GM23338 (cell line): ENCODE measurements at regions not wholly inside any gene's neighbourhood (a gene's known extent, or its start where the extent isn't known, plus 50 kb on each side); places are given as distances from the start of the nearest gene placed in this dataset.

Experiments used
- ATAC-seq: fragments of 200-7000 bp; cut with Tn5 transposase; 3 replicates; pipeline ENCODE4 v1.9.1; 2020
- DNase-seq: peaks from one replicate; pipeline ENCODE4 v3.0.0-alpha.2; 2015; ENCODE audit warnings: low spot score
- H2AFZ ChIP-seq: fragments of 200-600 bp; sonication (generic); 2 replicates; pipeline ENCODE4 v1.8.0; 2016; ENCODE audit warnings: antibody characterized with exemption, mild to moderate bottlenecking, moderate library complexity
- H3F3A ChIP-seq: fragments of 200-600 bp; sonication (generic); replicated peaks from 2 replicates; pipeline ENCODE4 v1.8.0; 2017; ENCODE audit warnings: antibody characterized with exemption, mixed run types, low read depth
- H3K27ac ChIP-seq: fragments of 200-600 bp; sonication (generic); 2 replicates; pipeline ENCODE4 v1.6.1; 2016; ENCODE audit warnings: low read depth
- H3K27me3 ChIP-seq: fragments of 200-600 bp; sonication (generic); 2 replicates; pipeline ENCODE4 v1.8.0; 2016; ENCODE audit warnings: mild to moderate bottlenecking, mixed run types, moderate library complexity; ENCODE audit not compliant: insufficient read depth
- H3K36me3 ChIP-seq: fragments of 200-600 bp; sonication (generic); 2 replicates; pipeline ENCODE4 v1.8.0; 2016; ENCODE audit warnings: mild to moderate bottlenecking; ENCODE audit not compliant: insufficient read depth
- H3K4me1 ChIP-seq: fragments of 200-600 bp; sonication (generic); 2 replicates; pipeline ENCODE4 v1.8.0; 2016; ENCODE audit warnings: mild to moderate bottlenecking, moderate library complexity; ENCODE audit not compliant: insufficient read depth
- H3K4me2 ChIP-seq: fragments of 200-600 bp; sonication (generic); 2 replicates; pipeline ENCODE4 v1.7.1; 2017; ENCODE audit warnings: mixed run types
- H3K4me3 ChIP-seq: fragments of 200-600 bp; sonication (generic); 2 replicates; pipeline ENCODE4 v1.6.1; 2016; ENCODE audit warnings: mixed run types
- H3K79me2 ChIP-seq: fragments of 200-600 bp; sonication (generic); replicated peaks from 2 replicates; pipeline ENCODE4 v1.8.0; 2017; ENCODE audit warnings: mild to moderate bottlenecking; ENCODE audit not compliant: insufficient read depth
- H3K9me2 ChIP-seq: fragments of 200-600 bp; sonication (generic); 2 replicates; pipeline ENCODE4 v1.8.0; 2017; ENCODE audit not compliant: insufficient read depth
- H4K20me1 ChIP-seq: fragments of 200-600 bp; sonication (generic); replicated peaks from 2 replicates; pipeline ENCODE4 v1.8.0; 2017; ENCODE audit warnings: mild to moderate bottlenecking; ENCODE audit not compliant: insufficient read depth
- H3K27ac Mint-ChIP-seq: 2 replicates; pipeline ENCODE4 v1.8.0; 2020; ENCODE audit warnings: inconsistent platforms, mild to moderate bottlenecking, moderate library complexity, mixed read lengths
- H3K27me3 Mint-ChIP-seq: 3 replicates; pipeline ENCODE4 v1.8.0; 2022; ENCODE audit warnings: low read depth, mild to moderate bottlenecking, moderate library complexity, mixed read lengths, inconsistent platforms; ENCODE audit not compliant: insufficient read depth, poor library complexity
- H3K36me3 Mint-ChIP-seq: 3 replicates; pipeline ENCODE4 v1.8.0; 2021; ENCODE audit warnings: low read depth, mild to moderate bottlenecking, inconsistent platforms, moderate library complexity, mixed read lengths
- H3K4me1 Mint-ChIP-seq: 3 replicates; pipeline ENCODE4 v1.8.0; 2020; ENCODE audit warnings: mild to moderate bottlenecking, inconsistent platforms, mixed read lengths
- H3K4me3 Mint-ChIP-seq: 3 replicates; pipeline ENCODE4 v1.8.0; 2021; ENCODE audit warnings: moderate library complexity, mild to moderate bottlenecking, inconsistent platforms, mixed read lengths
- H3K9me3 Mint-ChIP-seq: 3 replicates; pipeline ENCODE4 v1.8.0; 2020; ENCODE audit warnings: moderate library complexity, mild to moderate bottlenecking, inconsistent platforms, mixed read lengths
- CREB1 ChIP-seq: fragments of 250-450 bp; sonication (Bioruptor Pico); IDR thresholded peaks from 2 replicates; pipeline ENCODE4 v1.5.0; 2020; ENCODE audit warnings: low read depth, mild to moderate bottlenecking, moderate library complexity
- CTCF ChIP-seq, 2 experiments: fragments of 200-600 bp in 1 of 2; sonication (generic) in 1 of 2; conservative IDR thresholded peaks; 2 replicates each; pipeline versions ENCODE4 v1.5.1 to v1.6.1; 2016 to 2017; ENCODE audit warnings: antibody characterized with exemption in 2 of 2, low read depth in 2 of 2, mild to moderate bottlenecking in 2 of 2, moderate library complexity in 1 of 2
- ETS1 ChIP-seq: IDR thresholded peaks from 2 replicates; pipeline ENCODE4 v1.6.1; 2016; ENCODE audit warnings: antibody characterized with exemption
- EZH2 ChIP-seq: fragments of 200-600 bp; sonication (generic); IDR thresholded peaks from one replicate; pipeline ENCODE4 v1.8.0; 2017; ENCODE audit warnings: antibody characterized with exemption, mild to moderate bottlenecking, low read depth; ENCODE audit not compliant: unreplicated experiment
- EZH2phosphoT487 ChIP-seq: fragments of 200-600 bp; sonication (generic); IDR thresholded peaks from one replicate; pipeline ENCODE4 v1.8.1; 2018; ENCODE audit warnings: antibody characterized with exemption; ENCODE audit not compliant: unreplicated experiment
- NANOG ChIP-seq: IDR thresholded peaks from 2 replicates; pipeline ENCODE4 v1.6.1; 2016; ENCODE audit warnings: antibody characterized with exemption, borderline replicate concordance
- POLR2AphosphoS5 ChIP-seq: IDR thresholded peaks from 2 replicates; pipeline ENCODE4 v1.6.1; 2016; ENCODE audit warnings: antibody characterized with exemption, low read depth
- STAT1 ChIP-seq: IDR thresholded peaks from one replicate; pipeline ENCODE4 v1.6.1; 2016; ENCODE audit warnings: antibody characterized with exemption; ENCODE audit not compliant: unreplicated experiment
- ZNF114 ChIP-seq: fragments of 250-450 bp; sonication (Bioruptor Pico); IDR thresholded peaks from 2 replicates; pipeline ENCODE4 v1.5.0; 2020; ENCODE audit warnings: mild to moderate bottlenecking, moderate library complexity
- ZNF331 ChIP-seq: fragments of 250-450 bp; sonication (Bioruptor Pico); IDR thresholded peaks from 2 replicates; pipeline ENCODE4 v1.5.0; 2020; ENCODE audit warnings: low read depth, mild to moderate bottlenecking, moderate library complexity
- ZNF462 ChIP-seq: fragments of 250-450 bp; sonication (Bioruptor Pico); IDR thresholded peaks from 2 replicates; pipeline ENCODE4 v1.5.0; 2020; ENCODE audit warnings: mild to moderate bottlenecking, moderate library complexity

- no peak overlapping the region for H3K4me3 Mint-ChIP-seq
- no peak overlapping the region for H3K4me2 ChIP-seq
- no peaks in the 10 kb centered on the region for H3F3A ChIP-seq
- H3K27ac ChIP-seq: no peak overlapping the region
- peaks cover 1% of the 10 kb centered on the region for H3K27me3 Mint-ChIP-seq
- H3K9me2 ChIP-seq: no peaks in the 10 kb centered on the region
- no peaks in the 10 kb centered on the region for H3K4me1 ChIP-seq
- no peak overlapping the region for H3K27ac Mint-ChIP-seq
- TF ChIP-seq CTCF (conservative IDR thresholded peaks at IDR 0.05; ENCODE audit: low read depth in 2 of 2): no peak
- TF ChIP-seq STAT1: no peak
- no peak for TF ChIP-seq EZH2phosphoT487
- DNase-seq (no peak), ATAC-seq (no peak)
- no peak overlapping the region for H2AFZ ChIP-seq
- no peaks in the 10 kb centered on the region for H3K9me3 Mint-ChIP-seq
- H3K36me3 Mint-ChIP-seq: no peaks in the 10 kb centered on the region
- H3K79me2 ChIP-seq: no peaks in the 10 kb centered on the region
- no peaks in the 10 kb centered on the region for H4K20me1 ChIP-seq
- H3K4me3 ChIP-seq: no peak overlapping the region
- no peaks in the 10 kb centered on the region for H3K27me3 ChIP-seq
- H3K4me1 Mint-ChIP-seq: no peaks in the 10 kb centered on the region
- H3K36me3 ChIP-seq: no peaks in the 10 kb centered on the region
These were observed 229.2 kb upstream of the CHRNA7 start for GRCh38 chr15:31801152-31801551.

- no peak overlapping the region for H3K4me3 ChIP-seq
- H3K36me3 Mint-ChIP-seq: no peaks in the 10 kb centered on the region
- DNase-seq (no peak), ATAC-seq (no peak)
- H4K20me1 ChIP-seq: no peaks in the 10 kb centered on the region
- no peaks in the 10 kb centered on the region for H3K36me3 ChIP-seq
- no peaks in the 10 kb centered on the region for H3K4me1 Mint-ChIP-seq
- no peak overlapping the region for H2AFZ ChIP-seq
- H3K9me3 Mint-ChIP-seq: no peaks in the 10 kb centered on the region
- H3K27me3 ChIP-seq: no peaks in the 10 kb centered on the region
- H3K4me2 ChIP-seq: no peak overlapping the region
- H3K9me2 ChIP-seq: no peaks in the 10 kb centered on the region
- H3K79me2 ChIP-seq: no peaks in the 10 kb centered on the region
- H3F3A ChIP-seq: no peaks in the 10 kb centered on the region
- no peak overlapping the region for H3K27ac Mint-ChIP-seq
- no peak overlapping the region for H3K4me3 Mint-ChIP-seq
- H3K27ac ChIP-seq: no peak overlapping the region
- H3K27me3 Mint-ChIP-seq: peaks cover 3% of the 10 kb centered on the region
- no peaks in the 10 kb centered on the region for H3K4me1 ChIP-seq
- TF ChIP-seq EZH2: no peak
- no peak for TF ChIP-seq CTCF (conservative IDR thresholded peaks at IDR 0.05; ENCODE audit: low read depth in 2 of 2)
- TF ChIP-seq STAT1: no peak
- TF ChIP-seq CREB1: no peak
- no peak for TF ChIP-seq POLR2AphosphoS5
- TF ChIP-seq ETS1: no peak
- no peak for TF ChIP-seq ZNF331
- no peak for TF ChIP-seq ZNF462 (CRISPR knock-in tag)
- TF ChIP-seq ZNF114 (CRISPR knock-in tag): no peak
- no peak for TF ChIP-seq NANOG
These were observed 227.6 kb upstream of the CHRNA7 start for GRCh38 chr15:31802761-31803160.
